Astrocyte of the spinal cord (primary cell): ENCODE measurements at regions not wholly inside any gene's neighbourhood (a gene's known extent, or its start where the extent isn't known, plus 50 kb on each side); places are given as distances from the start of the nearest gene placed in this dataset.

Experiments
- DNase-seq: peaks from one replicate; pipeline ENCODE4 v3.0.0; 2011; ENCODE audit warnings: low read depth, low spot score
- H3K4me3 ChIP-seq: 2 replicates; pipeline ENCODE4 v1.5.1; 2011; ENCODE audit warnings: low read depth, mild to moderate bottlenecking, low read length, moderate library complexity
- in situ Hi-C: cut with HindIII; loops from 2 replicates; pipeline ENCODE4 v1.10.0; 2017; ENCODE audit warnings: low sequenced_read_pairs
- TF ChIP-seq, protein P1 (sequence below): IDR thresholded peaks from 2 replicates; pipeline ENCODE4 v1.5.1; 2012; ENCODE audit warnings: low read depth, mild to moderate bottlenecking, low read length, inconsistent platforms

DNA sequence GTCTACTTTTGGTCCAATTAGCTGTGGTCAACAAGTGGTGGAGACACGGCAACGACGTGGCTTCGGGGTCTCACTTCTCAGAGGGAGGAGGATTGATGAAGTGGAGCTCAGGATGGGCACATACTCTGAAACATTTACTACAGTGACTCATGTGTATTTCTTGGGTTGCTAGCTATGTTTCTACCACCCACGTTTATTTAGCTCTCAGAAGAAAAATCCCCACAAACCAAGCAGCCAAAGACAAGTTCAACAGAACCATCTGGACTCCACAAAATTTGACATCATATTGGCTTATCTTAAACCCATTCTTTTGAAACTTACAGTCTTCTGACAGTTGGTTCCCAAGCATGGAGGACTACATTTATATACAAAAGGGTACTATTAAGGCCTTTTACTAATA is 158.0 kb downstream of the CBLL2 start:
- TF ChIP-seq, protein P1, sequence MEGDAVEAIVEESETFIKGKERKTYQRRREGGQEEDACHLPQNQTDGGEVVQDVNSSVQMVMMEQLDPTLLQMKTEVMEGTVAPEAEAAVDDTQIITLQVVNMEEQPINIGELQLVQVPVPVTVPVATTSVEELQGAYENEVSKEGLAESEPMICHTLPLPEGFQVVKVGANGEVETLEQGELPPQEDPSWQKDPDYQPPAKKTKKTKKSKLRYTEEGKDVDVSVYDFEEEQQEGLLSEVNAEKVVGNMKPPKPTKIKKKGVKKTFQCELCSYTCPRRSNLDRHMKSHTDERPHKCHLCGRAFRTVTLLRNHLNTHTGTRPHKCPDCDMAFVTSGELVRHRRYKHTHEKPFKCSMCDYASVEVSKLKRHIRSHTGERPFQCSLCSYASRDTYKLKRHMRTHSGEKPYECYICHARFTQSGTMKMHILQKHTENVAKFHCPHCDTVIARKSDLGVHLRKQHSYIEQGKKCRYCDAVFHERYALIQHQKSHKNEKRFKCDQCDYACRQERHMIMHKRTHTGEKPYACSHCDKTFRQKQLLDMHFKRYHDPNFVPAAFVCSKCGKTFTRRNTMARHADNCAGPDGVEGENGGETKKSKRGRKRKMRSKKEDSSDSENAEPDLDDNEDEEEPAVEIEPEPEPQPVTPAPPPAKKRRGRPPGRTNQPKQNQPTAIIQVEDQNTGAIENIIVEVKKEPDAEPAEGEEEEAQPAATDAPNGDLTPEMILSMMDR = no peak
- in situ Hi-C loops = no loop called here
- DNase-seq = no peak
- no peak overlapping the region for H3K4me3 ChIP-seq

DNA sequence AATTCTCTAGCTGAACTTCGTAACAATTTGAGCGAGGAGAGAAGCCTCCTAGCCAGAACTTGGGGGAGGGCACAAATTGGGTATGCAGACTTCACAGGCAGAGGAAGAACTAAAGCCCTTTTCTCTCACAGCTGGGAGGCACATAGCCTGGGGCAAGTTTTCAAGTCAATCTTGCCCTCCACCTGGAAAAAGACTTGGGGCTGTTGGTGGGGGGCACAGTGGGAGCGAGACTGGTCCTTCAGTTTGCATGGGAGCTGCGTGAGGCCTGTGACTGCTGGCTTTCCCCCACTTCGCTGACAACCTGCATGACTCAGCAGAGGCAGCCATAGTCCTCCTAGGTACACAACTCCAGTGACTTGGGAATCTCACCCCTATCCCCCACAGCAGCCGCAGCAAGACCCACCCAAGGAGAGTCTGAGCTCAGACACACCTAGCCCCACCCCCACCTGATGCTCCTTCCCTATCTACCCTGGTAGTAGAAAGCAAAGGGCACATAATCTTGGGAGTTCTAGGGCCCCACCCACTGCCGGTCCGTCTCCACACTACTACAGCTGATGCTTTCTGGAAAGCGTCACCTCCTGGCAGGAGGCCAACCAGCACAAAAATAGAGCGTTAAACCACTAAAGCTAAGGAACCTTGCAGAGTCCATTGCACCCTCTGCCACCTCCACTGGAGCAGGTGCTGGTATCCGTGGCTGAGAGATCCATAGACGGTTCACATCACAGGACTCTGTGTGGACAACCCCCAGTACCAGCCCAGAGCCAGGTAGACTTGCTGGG is 160.8 kb downstream of the CBLL2 start:
- in situ Hi-C loops = no loop called here
- H3K4me3 ChIP-seq = no peak overlapping the region
- TF ChIP-seq, protein P1 = no peak
- DNase-seq = no peak

DNA sequence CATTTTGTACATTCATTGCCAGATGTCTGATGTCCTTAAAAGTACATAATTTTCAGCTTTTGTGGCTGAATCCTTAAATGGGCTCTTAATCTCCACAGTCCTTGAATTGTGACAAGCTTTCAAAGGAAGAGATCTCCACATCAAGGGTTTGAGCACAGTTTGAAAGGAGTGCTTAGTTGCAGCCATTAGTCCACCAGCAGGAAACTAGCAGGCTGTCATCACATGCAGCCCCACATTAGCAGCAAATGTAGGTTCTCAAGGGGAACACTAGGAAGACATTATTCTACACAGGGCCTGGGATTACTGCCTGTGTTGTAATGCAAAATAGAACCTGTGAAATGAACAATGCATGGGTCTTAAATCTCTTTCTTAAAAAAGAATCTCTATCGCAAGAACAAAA is 173.2 kb downstream of the CBLL2 start:
- TF ChIP-seq, protein P1 = no peak
- DNase-seq = no peak
- in situ Hi-C loops = no loop called here
- H3K4me3 ChIP-seq = no peak overlapping the region

DNA sequence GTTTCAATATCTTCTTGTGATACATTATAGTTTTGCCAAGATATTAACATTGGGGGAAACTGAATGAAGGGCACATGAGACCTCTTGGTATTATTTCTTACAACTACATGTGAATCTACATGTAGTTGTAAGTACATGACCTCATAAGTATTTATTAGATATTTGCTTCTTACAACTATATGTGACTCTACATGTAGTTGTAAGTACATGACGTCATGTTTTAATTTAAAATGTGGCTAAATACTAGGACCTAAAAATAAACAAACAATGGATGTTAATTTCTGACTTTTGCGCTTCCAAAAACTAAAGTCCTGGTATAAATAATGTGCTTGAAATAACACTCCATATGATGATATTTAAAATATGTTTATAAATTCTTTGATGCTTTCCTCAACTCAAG is 190.2 kb downstream of the CBLL2 start:
- H3K4me3 ChIP-seq = no peak overlapping the region
- no peak for DNase-seq
- TF ChIP-seq, protein P1 = no peak
- in situ Hi-C loops = no loop called here

DNA sequence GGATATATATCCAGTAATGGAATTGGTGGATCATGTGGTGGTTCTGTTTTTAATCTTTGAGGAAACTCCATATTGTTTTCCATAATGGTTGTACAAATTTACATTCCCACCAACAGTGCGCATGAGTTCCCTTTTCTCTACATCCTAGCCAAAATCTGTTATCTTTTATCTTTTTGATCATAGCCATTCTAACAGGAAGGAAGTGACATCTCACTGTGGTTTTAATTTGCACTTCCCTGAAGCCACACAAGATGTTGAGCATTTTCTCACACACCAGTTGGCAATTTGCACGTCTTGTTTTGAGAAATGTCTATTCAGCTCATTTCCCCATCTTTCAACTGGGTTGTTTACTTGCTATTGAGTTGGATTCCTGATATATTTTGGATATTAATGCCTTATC is 194.9 kb downstream of the CBLL2 start:
- in situ Hi-C loops = no loop called here
- H3K4me3 ChIP-seq = no peak overlapping the region
- TF ChIP-seq, protein P1 = no peak
- DNase-seq = no peak

DNA sequence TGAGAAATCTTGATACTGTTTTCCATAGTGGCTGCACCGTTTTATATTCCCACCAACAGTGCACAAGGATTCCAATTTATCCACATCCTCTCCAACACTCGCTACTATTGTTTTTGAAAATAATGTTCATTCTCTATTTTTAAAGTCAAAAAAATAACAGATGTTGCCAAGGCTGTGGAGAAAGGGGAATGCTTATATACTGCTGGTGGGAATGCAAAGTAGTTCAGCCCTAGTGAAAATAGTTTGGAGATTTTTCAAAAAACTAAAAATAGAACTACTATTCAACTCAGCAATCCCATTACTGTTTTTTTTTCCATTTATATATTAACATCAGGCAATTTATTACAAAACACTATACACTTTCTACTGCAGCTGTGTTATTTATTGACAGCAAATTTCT is 208.7 kb downstream of the CBLL2 start:
- peak; percentile 9 for DNase-seq
- in situ Hi-C loops = no loop called here
- H3K4me3 ChIP-seq = no peak overlapping the region
- TF ChIP-seq, protein P1 = no peak
